PC-9 (cell line): ENCODE measurements at regions not wholly inside any gene's neighbourhood (a gene's known extent, or its start where the extent isn't known, plus 50 kb on each side); places are given as distances from the start of the nearest gene placed in this dataset.

Experiments
- BruUV-seq: library from RNA; stranded (reverse); fragments of 400-500 nt; replicated peaks from 2 replicates; lab custom pipeline; 2021; lab: Mats Ljungman, UMichigan
- CTCF ChIA-PET: fragments of 300-600 bp; sonication (Branson Sonifier 250); formaldehyde crosslinking; loops from one replicate; lab custom pipeline; 2022; ENCODE audit warnings: antibody characterized with exemption; lab: Charles Lee
- POLR2A ChIA-PET: fragments of 300-600 bp; sonication (Branson Sonifier 250); formaldehyde crosslinking; loops from one replicate; lab custom pipeline; 2022; ENCODE audit warnings: antibody characterized with exemption; ENCODE audit not compliant: unreplicated experiment; lab: Charles Lee
- DNase-seq, 2 experiments: peaks; one replicate each; pipeline versions ENCODE4 v3.0.0 to v3.0.0-alpha.2; 2015 to 2022; ENCODE audit warnings: mixed read lengths in 1 of 2
- H2AFZ ChIP-seq: fragments of 200-600 bp; sonication (generic); 2 replicates; pipeline ENCODE4 v1.8.1; 2017; ENCODE audit warnings: antibody characterized with exemption
- H3F3A ChIP-seq: fragments of 200-600 bp; sonication (generic); 2 replicates; pipeline ENCODE4 v1.8.1; 2017; ENCODE audit warnings: antibody characterized with exemption, mild to moderate bottlenecking, low read depth; ENCODE audit not compliant: insufficient read depth
- H3K27ac ChIP-seq: fragments of 200-600 bp; sonication (generic); 2 replicates; pipeline ENCODE4 v1.6.1; 2016; ENCODE audit warnings: mixed run types
- H3K27me3 ChIP-seq: fragments of 200-600 bp; sonication (generic); 2 replicates; pipeline ENCODE4 v1.6.1; 2016; ENCODE audit warnings: low read depth, mixed run types; ENCODE audit not compliant: insufficient read depth
- H3K36me3 ChIP-seq: fragments of 200-600 bp; sonication (generic); 2 replicates; pipeline ENCODE4 v1.6.1; 2016; ENCODE audit warnings: low read depth, mixed run types
- H3K4me1 ChIP-seq: fragments of 200-600 bp; sonication (generic); replicated peaks from 2 replicates; pipeline ENCODE4 v1.6.1; 2016; ENCODE audit warnings: mixed run types; ENCODE audit not compliant: insufficient read depth
- H3K4me2 ChIP-seq: fragments of 200-600 bp; sonication (generic); 2 replicates; pipeline ENCODE4 v1.6.1; 2017; ENCODE audit warnings: mixed run types
- H3K4me3 ChIP-seq: fragments of 200-600 bp; sonication (generic); 2 replicates; pipeline ENCODE4 v1.6.1; 2016; ENCODE audit warnings: mixed run types
- H3K79me2 ChIP-seq: fragments of 200-600 bp; sonication (generic); 2 replicates; pipeline ENCODE4 v1.6.1; 2017; ENCODE audit warnings: low read depth, mixed run types
- H3K9me2 ChIP-seq: fragments of 200-600 bp; sonication (generic); 2 replicates; pipeline ENCODE4 v1.8.1; 2017; ENCODE audit warnings: mild to moderate bottlenecking; ENCODE audit not compliant: insufficient read depth
- H3K9me3 ChIP-seq: fragments of 200-600 bp; sonication (generic); 2 replicates; pipeline ENCODE4 v1.8.1; 2016; ENCODE audit warnings: low read depth; ENCODE audit not compliant: insufficient read depth
- H4K20me1 ChIP-seq: fragments of 200-600 bp; sonication (generic); 2 replicates; pipeline ENCODE4 v1.8.1; 2017; ENCODE audit not compliant: insufficient read depth
- EZH2 ChIP-seq: fragments of 200-600 bp; sonication (generic); IDR thresholded peaks from 2 replicates; pipeline ENCODE4 v1.8.0; 2017; ENCODE audit warnings: antibody characterized with exemption, low read depth
- intact Hi-C: fragments of 100-400 bp; cut with micrococcal nuclease; formaldehyde crosslinking; loops from one replicate; pipeline ENCODE4 v1.10.0; 2022; ENCODE audit not compliant: unreplicated experiment
- TF ChIP-seq, protein P1 (sequence below): fragments of 200-600 bp; sonication (generic); conservative IDR thresholded peaks from 2 replicates; pipeline ENCODE4 v1.6.1; 2017; ENCODE audit warnings: mixed run types, antibody characterized with exemption, mild to moderate bottlenecking, moderate library complexity

DNA sequence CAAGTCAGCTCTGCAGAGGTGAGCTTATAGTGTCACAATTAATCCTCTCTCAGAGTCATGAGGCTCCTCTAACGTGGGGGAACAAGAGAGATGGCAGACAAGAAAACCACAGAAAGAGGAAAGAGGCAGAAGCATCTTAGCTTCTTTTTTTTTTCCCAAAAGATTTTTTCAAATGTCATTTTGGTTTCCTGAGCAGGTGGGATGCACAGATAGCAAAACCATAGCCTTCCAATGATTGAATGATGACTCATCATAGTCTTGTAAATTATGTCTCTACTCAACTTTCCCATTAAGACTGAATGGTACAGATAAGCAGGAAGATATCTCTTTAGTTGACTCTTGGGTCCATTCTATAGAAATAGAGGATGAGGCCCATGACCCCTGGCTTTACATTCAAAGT is 162.8 kb upstream of the ZFHX3 start:
- H3K79me2 ChIP-seq: no peaks in the 10 kb centered on the region
- H3K27ac ChIP-seq: no peak overlapping the region
- H3K27me3 ChIP-seq: no peaks in the 10 kb centered on the region; the same call in 1 of the 2 replicates
- no peaks in the 10 kb centered on the region for H3K9me2 ChIP-seq
- BruUV-seq: no TSS peak
- POLR2A ChIA-PET: no interaction called here
- no peaks in the 10 kb centered on the region for H3K36me3 ChIP-seq
- no peak overlapping the region for H3K4me3 ChIP-seq
- no peak for DNase-seq
- no peaks in the 10 kb centered on the region for H3K9me3 ChIP-seq
- intact Hi-C loops: no loop called here
- no peaks in the 10 kb centered on the region for H3F3A ChIP-seq
- no peak overlapping the region for H2AFZ ChIP-seq
- no peaks in the 10 kb centered on the region for H3K4me1 ChIP-seq
- TF ChIP-seq, protein P1, sequence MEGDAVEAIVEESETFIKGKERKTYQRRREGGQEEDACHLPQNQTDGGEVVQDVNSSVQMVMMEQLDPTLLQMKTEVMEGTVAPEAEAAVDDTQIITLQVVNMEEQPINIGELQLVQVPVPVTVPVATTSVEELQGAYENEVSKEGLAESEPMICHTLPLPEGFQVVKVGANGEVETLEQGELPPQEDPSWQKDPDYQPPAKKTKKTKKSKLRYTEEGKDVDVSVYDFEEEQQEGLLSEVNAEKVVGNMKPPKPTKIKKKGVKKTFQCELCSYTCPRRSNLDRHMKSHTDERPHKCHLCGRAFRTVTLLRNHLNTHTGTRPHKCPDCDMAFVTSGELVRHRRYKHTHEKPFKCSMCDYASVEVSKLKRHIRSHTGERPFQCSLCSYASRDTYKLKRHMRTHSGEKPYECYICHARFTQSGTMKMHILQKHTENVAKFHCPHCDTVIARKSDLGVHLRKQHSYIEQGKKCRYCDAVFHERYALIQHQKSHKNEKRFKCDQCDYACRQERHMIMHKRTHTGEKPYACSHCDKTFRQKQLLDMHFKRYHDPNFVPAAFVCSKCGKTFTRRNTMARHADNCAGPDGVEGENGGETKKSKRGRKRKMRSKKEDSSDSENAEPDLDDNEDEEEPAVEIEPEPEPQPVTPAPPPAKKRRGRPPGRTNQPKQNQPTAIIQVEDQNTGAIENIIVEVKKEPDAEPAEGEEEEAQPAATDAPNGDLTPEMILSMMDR: no peak
- TF ChIP-seq EZH2: no peak
- CTCF ChIA-PET: no interaction called here
- no peak overlapping the region for H3K4me2 ChIP-seq
- no peaks in the 10 kb centered on the region for H4K20me1 ChIP-seq

DNA sequence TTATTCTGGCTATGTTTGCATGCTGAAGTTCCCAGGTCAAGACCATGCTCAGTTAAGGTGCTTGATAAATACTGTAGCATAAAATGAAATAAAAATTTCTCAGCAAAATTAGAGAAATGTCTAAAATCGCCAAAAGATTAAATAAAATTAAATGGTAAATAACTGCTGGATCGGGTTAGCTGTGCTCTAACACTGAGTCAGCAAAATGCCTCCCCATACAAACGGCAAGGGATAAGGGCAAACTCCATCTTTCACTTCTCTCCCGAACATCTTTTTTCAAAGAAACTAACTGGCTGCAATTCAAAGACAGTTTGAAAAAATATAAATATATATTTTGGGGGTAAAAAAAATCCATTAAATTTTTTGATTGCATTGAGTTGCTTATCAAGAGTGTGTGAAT is 162.2 kb upstream of the ZFHX3 start:
- H2AFZ ChIP-seq: no peak overlapping the region
- DNase-seq: no peak
- H3K4me3 ChIP-seq: no peak overlapping the region
- no peaks in the 10 kb centered on the region for H3K9me3 ChIP-seq
- no peak overlapping the region for H3K4me2 ChIP-seq
- CTCF ChIA-PET: no interaction called here
- H3K4me1 ChIP-seq: no peaks in the 10 kb centered on the region
- H4K20me1 ChIP-seq: no peaks in the 10 kb centered on the region
- POLR2A ChIA-PET: no interaction called here
- H3K27ac ChIP-seq: no peak overlapping the region
- no peaks in the 10 kb centered on the region for H3K9me2 ChIP-seq
- H3K79me2 ChIP-seq: no peaks in the 10 kb centered on the region
- TF ChIP-seq, protein P1: no peak
- no peak for TF ChIP-seq EZH2
- intact Hi-C loops: no loop called here
- H3K27me3 ChIP-seq: no peaks in the 10 kb centered on the region; the same call in 1 of the 2 replicates
- no peaks in the 10 kb centered on the region for H3F3A ChIP-seq
- no TSS peak for BruUV-seq
- no peaks in the 10 kb centered on the region for H3K36me3 ChIP-seq

DNA sequence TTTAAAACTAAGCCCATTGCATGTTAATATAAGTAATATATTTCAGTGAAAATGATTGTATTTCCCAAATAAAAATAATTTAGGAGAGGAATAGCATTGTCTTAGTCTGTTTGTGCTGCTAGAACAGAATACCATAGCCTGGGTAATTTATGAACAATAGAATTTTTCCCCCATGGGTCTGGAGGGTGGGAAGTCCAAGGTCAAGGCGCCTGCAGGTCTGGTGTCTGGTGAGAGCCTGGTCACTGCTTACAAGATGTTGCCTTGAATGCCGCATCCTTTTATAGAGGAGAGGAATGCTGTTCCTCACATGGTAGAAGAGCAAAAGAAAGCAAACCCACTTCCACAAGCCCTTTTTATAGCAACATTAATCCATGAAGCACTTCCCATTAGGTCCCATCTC is 161.3 kb upstream of the ZFHX3 start:
- no peaks in the 10 kb centered on the region for H3K79me2 ChIP-seq
- intact Hi-C loops: loop anchor here (5.0 kb wide), 1 partner anchor 668 kb away; no protein-coding TSS in a partner anchor

More for the DNA sequence above, 161.3 kb upstream of the ZFHX3 start:
- H3K9me3 ChIP-seq: no peaks in the 10 kb centered on the region
- H3K27me3 ChIP-seq: no peaks in the 10 kb centered on the region; the same call in 1 of the 2 replicates
- no peak for DNase-seq
- no peaks in the 10 kb centered on the region for H3K36me3 ChIP-seq
- BruUV-seq: no TSS peak
- no peak overlapping the region for H3K4me3 ChIP-seq
- TF ChIP-seq, protein P1: no peak
- no peak for TF ChIP-seq EZH2
- ChIA-PET POLR2A (no interaction called here), CTCF (no interaction called here)
- no peaks in the 10 kb centered on the region for H3F3A ChIP-seq
- H2AFZ ChIP-seq: no peak overlapping the region
- H4K20me1 ChIP-seq: no peaks in the 10 kb centered on the region
- H3K9me2 ChIP-seq: no peaks in the 10 kb centered on the region
- no peak overlapping the region for H3K4me2 ChIP-seq
- no peak overlapping the region for H3K27ac ChIP-seq
- H3K4me1 ChIP-seq: no peaks in the 10 kb centered on the region
